GM10266 (cell line): ENCODE measurements at regions not wholly inside any gene's neighbourhood (a gene's known extent, or its start where the extent isn't known, plus 50 kb on each side); places are given as distances from the start of the nearest gene placed in this dataset.

Experiments
- DNase-seq: peaks from one replicate; pipeline ENCODE4 v3.0.0; 2012; ENCODE audit errors: extremely low spot score
- CTCF ChIP-seq: IDR thresholded peaks from 2 replicates; pipeline ENCODE4 v1.5.1; 2012; ENCODE audit warnings: mild to moderate bottlenecking, low read depth; ENCODE audit not compliant: control insufficient read depth, insufficient read depth; ENCODE audit errors: missing control alignments

- TF ChIP-seq CTCF = no peak
- DNase-seq = no peak
These were observed 641.7 kb downstream of the AJAP1 start for GRCh38 chr1:5296095-5296494.

DNA sequence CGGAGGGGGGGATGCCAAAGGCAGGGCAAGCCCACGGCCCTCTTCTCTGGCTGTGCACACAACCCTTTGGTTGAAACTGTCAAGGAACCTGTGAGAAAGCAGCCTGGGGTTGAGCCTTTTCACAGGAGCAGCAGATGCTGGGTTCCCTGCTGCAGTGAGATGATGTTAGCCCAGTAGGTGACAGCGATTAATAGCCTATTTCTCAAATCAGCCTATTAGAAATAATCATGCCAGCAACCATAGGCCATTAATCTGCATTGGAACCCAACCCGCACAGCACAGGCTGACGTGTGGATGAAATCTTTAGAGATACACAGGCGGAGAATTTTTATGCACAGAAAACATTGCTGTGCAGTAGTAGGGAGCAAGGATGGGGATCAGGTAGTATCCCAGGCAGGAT, 637.5 kb downstream of the AJAP1 start:
- DNase-seq = no peak
- TF ChIP-seq CTCF = no peak

GRCh38 chr1:5287178-5288150, 633.1 kb downstream of the AJAP1 start:
- DNase-seq = no peak
- TF ChIP-seq CTCF = no peak

DNA sequence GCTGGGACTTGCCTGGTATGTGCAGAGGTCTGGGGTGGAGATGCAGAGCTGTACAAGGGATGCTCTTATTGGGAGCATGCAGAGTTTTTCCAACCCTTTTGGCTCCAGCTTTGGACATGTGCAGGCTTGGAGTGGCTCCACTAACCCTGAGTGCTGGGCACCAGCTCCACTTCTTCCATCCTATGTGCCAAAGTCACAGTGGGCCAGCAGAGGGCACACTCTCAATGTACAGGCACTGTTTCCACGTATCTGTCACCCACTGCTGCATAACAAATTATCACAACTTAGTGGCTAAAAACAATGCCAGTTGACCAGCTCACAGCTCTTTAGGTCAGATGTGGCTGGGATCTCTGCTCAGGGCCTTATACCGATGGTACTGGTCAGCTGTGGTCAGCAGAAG, 631.8 kb downstream of the AJAP1 start:
- no peak for DNase-seq
- TF ChIP-seq CTCF = peak; percentile 23

GRCh38 chr1:5274527-5274926, 620.1 kb downstream of the AJAP1 start:
- no peak for DNase-seq
- no peak for TF ChIP-seq CTCF

GRCh38 chr1:5273280-5274003, 619.0 kb downstream of the AJAP1 start:
- no peak for DNase-seq
- TF ChIP-seq CTCF = no peak

- DNase-seq = no peak
- TF ChIP-seq CTCF = no peak
These were observed 617.9 kb downstream of the AJAP1 start for GRCh38 chr1:5272325-5272724.
